Smooth muscle cell (in vitro differentiated cells): ENCODE measurements at regions not wholly inside any gene's neighbourhood (a gene's known extent, or its start where the extent isn't known, plus 50 kb on each side); places are given as distances from the start of the nearest gene placed in this dataset.

Experiments
- DNase-seq: peaks from one replicate; lab custom pipeline; 2025; ENCODE audit not compliant: unreplicated experiment; lab: John Stamatoyannopoulos, UW
- H2AFZ ChIP-seq: fragments of 200-600 bp; sonication (generic); 2 replicates; pipeline ENCODE4 v1.6.0; 2016; ENCODE audit warnings: antibody characterized with exemption, low read depth, mild to moderate bottlenecking
- H3F3A ChIP-seq: fragments of 200-600 bp; sonication (generic); 2 replicates; pipeline ENCODE4 v1.6.0; 2017; ENCODE audit warnings: antibody characterized with exemption, low read depth
- H3K27ac ChIP-seq: fragments of 200-600 bp; sonication (generic); 2 replicates; pipeline ENCODE4 v1.5.1; 2016; ENCODE audit warnings: low read depth, mild to moderate bottlenecking
- H3K27me3 ChIP-seq: fragments of 200-600 bp; sonication (generic); 2 replicates; pipeline ENCODE4 v1.6.1; 2016; ENCODE audit warnings: low read depth, mild to moderate bottlenecking
- H3K36me3 ChIP-seq: fragments of 200-600 bp; sonication (generic); 2 replicates; pipeline ENCODE4 v1.5.1; 2016; ENCODE audit warnings: low read depth
- H3K4me1 ChIP-seq: fragments of 200-600 bp; sonication (generic); 2 replicates; pipeline ENCODE4 v1.5.1; 2016; ENCODE audit warnings: low read depth
- H3K4me2 ChIP-seq: fragments of 200-600 bp; sonication (generic); 2 replicates; pipeline ENCODE4 v1.6.0; 2016; ENCODE audit warnings: mild to moderate bottlenecking
- H3K4me3 ChIP-seq: fragments of 200-600 bp; sonication (generic); 2 replicates; pipeline ENCODE4 v1.5.1; 2016; ENCODE audit warnings: mild to moderate bottlenecking
- H3K79me2 ChIP-seq: fragments of 200-600 bp; sonication (generic); 2 replicates; pipeline ENCODE4 v1.6.0; 2016; ENCODE audit warnings: low read depth, mild to moderate bottlenecking
- H3K9ac ChIP-seq: fragments of 200-600 bp; sonication (generic); 2 replicates; pipeline ENCODE4 v1.6.0; 2016; ENCODE audit warnings: low read depth
- H3K9me3 ChIP-seq: fragments of 200-600 bp; sonication (generic); replicated peaks from 2 replicates; pipeline ENCODE4 v1.5.1; 2016; ENCODE audit warnings: low read depth
- H4K20me1 ChIP-seq: fragments of 200-600 bp; sonication (generic); 2 replicates; pipeline ENCODE4 v1.6.0; 2016; ENCODE audit warnings: low read depth
- CTCF ChIP-seq: fragments of 200-600 bp; sonication (generic); IDR thresholded peaks from 2 replicates; pipeline ENCODE4 v1.5.1; 2017; ENCODE audit warnings: borderline replicate concordance, mild to moderate bottlenecking, antibody characterized with exemption; ENCODE audit not compliant: insufficient read depth, poor library complexity, severe bottlenecking
- WGBS: methylation state at CpG from one replicate; pipeline ENCODE4 v1.1.7; 2016; ENCODE audit warnings: low lambda C conversion rate; 5-methylcytosine and 5-hydroxymethylcytosine counted together

- Histone ChIP-seq H3K79me2 (no peaks in the 10 kb centered on the region), H3K4me3 (no peak overlapping the region), H3F3A (no peaks in the 10 kb centered on the region), H3K4me2 (no peak overlapping the region), H4K20me1 (no peaks in the 10 kb centered on the region), H2AFZ (no peak overlapping the region), H3K27ac (no peak overlapping the region), H3K9ac (no peak overlapping the region), H3K27me3 (peaks cover 14% of the 10 kb centered on the region), H3K36me3 (no peaks in the 10 kb centered on the region), H3K4me1 (no peaks in the 10 kb centered on the region), H3K9me3 (no peaks in the 10 kb centered on the region)
- no peak for TF ChIP-seq CTCF
- no peak for DNase-seq
- 81% methylated on average over 5 of the region's 5 CpGs for WGBS
These were observed 96.5 kb upstream of the ATP2B2 start for GRCh38 chr3:10601857-10602230.

- Histone ChIP-seq H3K79me2 (no peaks in the 10 kb centered on the region), H3F3A (no peaks in the 10 kb centered on the region), H3K9ac (no peak overlapping the region), H3K4me3 (no peak overlapping the region), H4K20me1 (no peaks in the 10 kb centered on the region), H3K4me1 (no peaks in the 10 kb centered on the region), H2AFZ (no peak overlapping the region), H3K27me3 (peaks cover 14% of the 10 kb centered on the region), H3K4me2 (no peak overlapping the region), H3K9me3 (no peaks in the 10 kb centered on the region), H3K27ac (no peak overlapping the region), H3K36me3 (no peaks in the 10 kb centered on the region)
- 87% methylated on average over 7 of the region's 7 CpGs for WGBS
- DNase-seq: no peak
- no peak for TF ChIP-seq CTCF
These were observed 96.9 kb upstream of the ATP2B2 start for GRCh38 chr3:10602271-10602670.

- Histone ChIP-seq H3K36me3 (no peaks in the 10 kb centered on the region), H3K9me3 (no peaks in the 10 kb centered on the region), H2AFZ (no peak overlapping the region), H3K4me3 (no peak overlapping the region), H3K27ac (no peak overlapping the region), H4K20me1 (no peaks in the 10 kb centered on the region), H3K9ac (no peak overlapping the region), H3K4me1 (no peaks in the 10 kb centered on the region), H3K79me2 (no peaks in the 10 kb centered on the region), H3F3A (no peaks in the 10 kb centered on the region), H3K4me2 (no peak overlapping the region), H3K27me3 (peaks cover 14% of the 10 kb centered on the region)
- WGBS: 78% methylated on average over 15 of the region's 15 CpGs
- no peak for DNase-seq
- no peak for TF ChIP-seq CTCF
These were observed 97.7 kb upstream of the ATP2B2 start for GRCh38 chr3:10602769-10603768.
